ENCODE measurements at regions not wholly inside any gene's neighbourhood (a gene's known extent, or its start where the extent isn't known, plus 50 kb on each side); places are given as distances from the start of the nearest gene placed in this dataset.

- no peak overlapping the region for H3K4me3 ChIP-seq (ENCODE audit: low read depth, low read length)
- DNase-seq (ENCODE audit: low read depth in 4 of 6, low spot score in 6 of 6), result no peak
- H3K27me3 ChIP-seq (ENCODE audit: control insufficient read depth, insufficient read depth, low read length), result no peaks in the 10 kb centered on the region
- no peak overlapping the region for H3K27ac ChIP-seq (ENCODE audit: low read depth, low read length)
- WGBS (ENCODE audit: insufficient coverage), result no CpG with 5 or more reads among the region's 1 CpG
- peaks cover 2% of the 10 kb centered on the region for H3K9me3 ChIP-seq (ENCODE audit: control insufficient read depth, insufficient read depth, low read length)
- H3K36me3 ChIP-seq (ENCODE audit: control insufficient read depth, insufficient read depth, low read length), result no peaks in the 10 kb centered on the region
- H3K4me1 ChIP-seq (ENCODE audit: control insufficient read depth, insufficient read depth, low read length), result no peaks in the 10 kb centered on the region
Observed at GRCh38 chr14:82390586-82390985, 856.9 kb upstream of the SEL1L start.

DNA sequence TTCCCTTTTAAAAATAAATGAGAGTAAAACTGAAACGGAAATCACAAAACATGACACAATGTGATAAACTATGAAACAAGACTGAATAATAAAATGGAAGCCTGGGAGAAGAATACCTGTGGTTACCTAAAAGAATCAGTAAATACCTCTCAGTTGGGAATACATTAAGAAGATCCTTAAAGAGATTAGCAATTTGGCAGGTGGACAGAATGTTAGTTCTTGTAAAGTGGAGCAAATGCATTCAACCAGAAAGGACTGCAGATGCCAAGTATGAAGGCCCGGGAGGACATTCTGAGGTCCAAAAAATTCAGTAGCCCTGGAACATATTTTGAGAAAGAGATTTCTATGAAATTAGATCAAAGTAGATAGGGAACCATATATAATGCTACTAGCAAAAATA, 861.3 kb upstream of the SEL1L start:
- DNase-seq (ENCODE audit: low read depth in 4 of 6, low spot score in 6 of 6), result peak in 1 of 6 donors; percentile 25
- Histone ChIP-seq H3K4me3 (ENCODE audit: low read depth, low read length) (no peak overlapping the region), H3K27ac (ENCODE audit: low read depth, low read length) (no peak overlapping the region), H3K36me3 (ENCODE audit: control insufficient read depth, insufficient read depth, low read length) (no peaks in the 10 kb centered on the region), H3K9me3 (ENCODE audit: control insufficient read depth, insufficient read depth, low read length) (no peaks in the 10 kb centered on the region), H3K4me1 (ENCODE audit: control insufficient read depth, insufficient read depth, low read length) (no peaks in the 10 kb centered on the region), H3K27me3 (ENCODE audit: control insufficient read depth, insufficient read depth, low read length) (no peaks in the 10 kb centered on the region)
- WGBS (ENCODE audit: insufficient coverage), result no CpG with 5 or more reads among the region's 2 CpGs

DNA sequence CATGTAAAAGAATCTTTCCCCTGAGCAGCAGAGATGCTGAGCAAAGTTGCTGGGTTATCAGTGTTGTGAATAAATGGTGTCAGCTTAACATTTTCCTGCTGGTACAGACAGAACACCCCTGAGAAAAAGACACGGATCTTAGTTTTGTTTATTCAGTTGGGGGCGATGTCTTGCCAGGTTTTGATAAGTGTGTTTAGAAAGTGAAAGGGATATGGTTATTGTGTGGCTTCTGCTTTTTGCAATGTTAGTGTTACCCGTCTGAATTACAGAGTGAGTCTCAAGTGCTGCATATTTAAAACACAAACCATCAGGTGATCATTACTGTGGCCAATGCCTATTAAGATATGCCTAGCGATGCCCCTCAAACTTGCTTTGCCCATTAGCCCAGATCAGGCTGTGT, 864.6 kb upstream of the SEL1L start:
- WGBS (ENCODE audit: insufficient coverage), result 7% methylated on average over 2 of the region's 4 CpGs
- H3K27ac ChIP-seq (ENCODE audit: low read depth, low read length), result no peak overlapping the region

GRCh38 chr14:82403987-82404386, 870.3 kb upstream of the SEL1L start:
- no peaks in the 10 kb centered on the region for H3K36me3 ChIP-seq (ENCODE audit: control insufficient read depth, insufficient read depth, low read length)
- no peaks in the 10 kb centered on the region for H3K9me3 ChIP-seq (ENCODE audit: control insufficient read depth, insufficient read depth, low read length)
- DNase-seq (ENCODE audit: low read depth in 4 of 6, low spot score in 6 of 6), result peak in 1 of 6 donors; percentile 62
- no peaks in the 10 kb centered on the region for H3K4me1 ChIP-seq (ENCODE audit: control insufficient read depth, insufficient read depth, low read length)
- H3K4me3 ChIP-seq (ENCODE audit: low read depth, low read length), result no peak overlapping the region
- no peak overlapping the region for H3K27ac ChIP-seq (ENCODE audit: low read depth, low read length)
- no peaks in the 10 kb centered on the region for H3K27me3 ChIP-seq (ENCODE audit: control insufficient read depth, insufficient read depth, low read length)

More for the DNA sequence above, 864.6 kb upstream of the SEL1L start:
- Histone ChIP-seq H3K9me3 (ENCODE audit: control insufficient read depth, insufficient read depth, low read length) (no peaks in the 10 kb centered on the region), H3K4me1 (ENCODE audit: control insufficient read depth, insufficient read depth, low read length) (no peaks in the 10 kb centered on the region), H3K4me3 (ENCODE audit: low read depth, low read length) (no peak overlapping the region), H3K36me3 (ENCODE audit: control insufficient read depth, insufficient read depth, low read length) (no peaks in the 10 kb centered on the region), H3K27me3 (ENCODE audit: control insufficient read depth, insufficient read depth, low read length) (no peaks in the 10 kb centered on the region)
- DNase-seq (ENCODE audit: low read depth in 4 of 6, low spot score in 6 of 6), result peak in 2 of 6 donors; percentile 36 to 72

- no CpG with 5 or more reads among the region's 1 CpG for WGBS (ENCODE audit: insufficient coverage)
- no peak overlapping the region for H3K4me3 ChIP-seq (ENCODE audit: low read depth, low read length)
- no peaks in the 10 kb centered on the region for H3K4me1 ChIP-seq (ENCODE audit: control insufficient read depth, insufficient read depth, low read length)
- no peaks in the 10 kb centered on the region for H3K9me3 ChIP-seq (ENCODE audit: control insufficient read depth, insufficient read depth, low read length)
- no peaks in the 10 kb centered on the region for H3K27me3 ChIP-seq (ENCODE audit: control insufficient read depth, insufficient read depth, low read length)
- no peak for DNase-seq (ENCODE audit: low read depth in 4 of 6, low spot score in 6 of 6)
- H3K27ac ChIP-seq (ENCODE audit: low read depth, low read length), result no peak overlapping the region
- no peaks in the 10 kb centered on the region for H3K36me3 ChIP-seq (ENCODE audit: control insufficient read depth, insufficient read depth, low read length)
Observed at GRCh38 chr14:82410064-82410463, 876.4 kb upstream of the SEL1L start.

DNA sequence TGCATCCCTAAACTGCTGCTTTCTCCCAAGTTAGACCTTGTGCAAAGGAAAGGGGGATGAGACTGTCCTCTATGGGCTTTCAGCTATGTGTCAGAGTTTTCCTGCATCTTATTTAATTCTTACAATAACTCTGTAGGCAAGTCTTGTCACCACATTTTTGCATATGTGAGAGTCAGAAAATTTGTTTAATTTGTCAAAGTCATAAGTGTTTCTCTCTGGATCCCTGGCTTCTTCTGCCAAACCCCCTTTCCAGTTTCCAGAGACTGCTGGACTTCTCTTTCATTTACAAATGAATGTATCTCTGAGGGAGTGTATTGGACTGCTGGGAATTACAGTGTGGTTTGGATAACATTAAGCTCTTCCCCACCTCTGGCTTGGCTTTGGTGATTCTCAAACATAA, 877.6 kb upstream of the SEL1L start:
- H3K36me3 ChIP-seq (ENCODE audit: control insufficient read depth, insufficient read depth, low read length), result no peaks in the 10 kb centered on the region
- H3K4me1 ChIP-seq (ENCODE audit: control insufficient read depth, insufficient read depth, low read length), result no peaks in the 10 kb centered on the region
- no peak overlapping the region for H3K27ac ChIP-seq (ENCODE audit: low read depth, low read length)
- H3K9me3 ChIP-seq (ENCODE audit: control insufficient read depth, insufficient read depth, low read length), result no peaks in the 10 kb centered on the region
- DNase-seq (ENCODE audit: low read depth in 4 of 6, low spot score in 6 of 6), result no peak
- no peaks in the 10 kb centered on the region for H3K27me3 ChIP-seq (ENCODE audit: control insufficient read depth, insufficient read depth, low read length)
- H3K4me3 ChIP-seq (ENCODE audit: low read depth, low read length), result no peak overlapping the region

DNA sequence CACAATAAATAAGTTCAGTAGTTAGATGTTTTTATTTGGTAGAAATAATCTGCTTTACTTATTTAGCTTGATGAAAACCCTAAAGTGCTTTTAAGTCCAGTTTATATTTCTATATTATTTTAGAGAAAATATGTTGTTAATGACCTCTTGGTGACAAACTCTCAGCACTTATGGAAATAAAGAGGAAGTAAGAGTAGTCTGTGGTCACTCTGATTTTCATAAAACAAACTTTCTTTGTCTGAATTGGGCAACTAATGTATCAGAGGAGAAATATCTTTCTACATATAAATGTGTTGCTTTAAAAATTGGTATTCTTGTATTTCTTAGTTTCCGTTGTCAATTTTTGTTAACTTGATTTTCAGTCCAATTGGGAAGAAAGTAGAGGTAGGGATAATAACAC, 878.9 kb upstream of the SEL1L start:
- no peak overlapping the region for H3K4me3 ChIP-seq (ENCODE audit: low read depth, low read length)
- no peaks in the 10 kb centered on the region for H3K36me3 ChIP-seq (ENCODE audit: control insufficient read depth, insufficient read depth, low read length)
- WGBS (ENCODE audit: insufficient coverage), result no CpG with 5 or more reads among the region's 1 CpG
- H3K27ac ChIP-seq (ENCODE audit: low read depth, low read length), result no peak overlapping the region
- no peaks in the 10 kb centered on the region for H3K27me3 ChIP-seq (ENCODE audit: control insufficient read depth, insufficient read depth, low read length)
- no peaks in the 10 kb centered on the region for H3K4me1 ChIP-seq (ENCODE audit: control insufficient read depth, insufficient read depth, low read length)
- no peaks in the 10 kb centered on the region for H3K9me3 ChIP-seq (ENCODE audit: control insufficient read depth, insufficient read depth, low read length)
- DNase-seq (ENCODE audit: low read depth in 4 of 6, low spot score in 6 of 6), result no peak

DNA sequence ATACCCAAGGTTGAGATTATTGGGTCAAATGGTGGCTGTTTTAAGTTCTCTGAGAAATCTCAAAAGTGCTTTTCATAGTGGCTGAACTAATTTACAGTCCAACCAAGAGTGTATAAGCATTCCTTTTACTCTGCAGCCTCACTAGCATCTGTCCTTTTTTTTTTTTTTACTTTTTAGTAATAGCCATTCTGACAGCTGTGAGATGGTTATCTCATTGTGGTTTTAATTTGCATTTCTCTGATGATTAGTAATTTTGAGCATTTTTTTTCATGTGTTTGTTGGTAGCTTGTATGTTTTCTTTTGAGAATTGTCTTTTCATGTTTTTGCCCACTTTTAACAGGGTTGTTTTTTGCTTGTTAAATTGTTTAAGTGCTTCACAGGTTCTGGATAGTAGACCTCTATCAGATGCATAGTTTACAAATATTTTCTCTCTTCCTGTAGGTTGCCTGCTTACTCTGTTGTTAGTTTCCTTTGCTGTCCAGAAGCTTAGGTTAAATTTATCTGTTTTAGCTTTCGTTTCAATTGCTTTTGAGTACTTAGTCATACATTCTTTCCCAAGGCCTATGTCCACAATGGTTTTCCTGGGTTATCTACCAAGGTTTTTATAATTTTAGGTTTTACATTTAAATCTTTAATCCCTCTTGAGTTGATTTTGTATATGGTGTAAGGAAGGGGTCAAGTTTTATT, 881.3 kb upstream of the SEL1L start:
- H3K36me3 ChIP-seq (ENCODE audit: control insufficient read depth, insufficient read depth, low read length), result no peaks in the 10 kb centered on the region
- no CpG with 5 or more reads among the region's 1 CpG for WGBS (ENCODE audit: insufficient coverage)
- peaks cover 3% of the 10 kb centered on the region for H3K9me3 ChIP-seq (ENCODE audit: control insufficient read depth, insufficient read depth, low read length)
- no peak overlapping the region for H3K27ac ChIP-seq (ENCODE audit: low read depth, low read length)
- no peak for DNase-seq (ENCODE audit: low read depth in 4 of 6, low spot score in 6 of 6)
- H3K27me3 ChIP-seq (ENCODE audit: control insufficient read depth, insufficient read depth, low read length), result no peaks in the 10 kb centered on the region
- no peaks in the 10 kb centered on the region for H3K4me1 ChIP-seq (ENCODE audit: control insufficient read depth, insufficient read depth, low read length)
- no peak overlapping the region for H3K4me3 ChIP-seq (ENCODE audit: low read depth, low read length)

- 60% methylated on average over 1 of the region's 2 CpGs for WGBS (ENCODE audit: insufficient coverage)
- Histone ChIP-seq H3K36me3 (ENCODE audit: control insufficient read depth, insufficient read depth, low read length) (no peaks in the 10 kb centered on the region), H3K4me1 (ENCODE audit: control insufficient read depth, insufficient read depth, low read length) (no peaks in the 10 kb centered on the region), H3K27ac (ENCODE audit: low read depth, low read length) (no peak overlapping the region), H3K9me3 (ENCODE audit: control insufficient read depth, insufficient read depth, low read length) (peaks cover 3% of the 10 kb centered on the region), H3K27me3 (ENCODE audit: control insufficient read depth, insufficient read depth, low read length) (no peaks in the 10 kb centered on the region), H3K4me3 (ENCODE audit: low read depth, low read length) (no peak overlapping the region)
- no peak for DNase-seq (ENCODE audit: low read depth in 4 of 6, low spot score in 6 of 6)
Observed at GRCh38 chr14:82419933-82420332, 886.3 kb upstream of the SEL1L start.

GRCh38 chr14:82420871-82421270, 887.2 kb upstream of the SEL1L start:
- peak in 1 of 6 donors; percentile 30 for DNase-seq (ENCODE audit: low read depth in 4 of 6, low spot score in 6 of 6)
- Histone ChIP-seq H3K4me3 (ENCODE audit: low read depth, low read length) (no peak overlapping the region), H3K4me1 (ENCODE audit: control insufficient read depth, insufficient read depth, low read length) (no peaks in the 10 kb centered on the region), H3K36me3 (ENCODE audit: control insufficient read depth, insufficient read depth, low read length) (no peaks in the 10 kb centered on the region), H3K9me3 (ENCODE audit: control insufficient read depth, insufficient read depth, low read length) (peaks cover 3% of the 10 kb centered on the region), H3K27ac (ENCODE audit: low read depth, low read length) (no peak overlapping the region), H3K27me3 (ENCODE audit: control insufficient read depth, insufficient read depth, low read length) (no peaks in the 10 kb centered on the region)
- 40% methylated on average over 1 of the region's 5 CpGs for WGBS (ENCODE audit: insufficient coverage)
